Lower lobe of right lung (tissue), 2 donors: ENCODE measurements at regions not wholly inside any gene's neighbourhood (a gene's known extent, or its start where the extent isn't known, plus 50 kb on each side); places are given as distances from the start of the nearest gene placed in this dataset.

Experiments
- ATAC-seq, 2 donors: fragments of 200-7000 bp; cut with Tn5 transposase; one replicate each; pipeline ENCODE4 v1.9.1; 2020 to 2022; ENCODE audit warnings: mild to moderate bottlenecking in 2 of 2, moderate library complexity in 2 of 2
- DNase-seq: peaks from one replicate; pipeline ENCODE4 v3.0.0-alpha.2; 2020
- H3K27ac ChIP-seq: fragments of 200-600 bp; one replicate; pipeline ENCODE4 v1.8.0; 2022
- H3K27me3 ChIP-seq: fragments of 200-600 bp; one replicate; pipeline ENCODE4 v1.8.0; 2022; ENCODE audit warnings: low read depth
- H3K36me3 ChIP-seq: fragments of 200-600 bp; one replicate; pipeline ENCODE4 v1.8.0; 2022; ENCODE audit warnings: mild to moderate bottlenecking
- H3K4me1 ChIP-seq: fragments of 200-600 bp; one replicate; pipeline ENCODE4 v1.8.0; 2022
- H3K4me3 ChIP-seq: fragments of 200-600 bp; one replicate; pipeline ENCODE4 v1.8.0; 2022; ENCODE audit warnings: mild to moderate bottlenecking
- H3K9me3 ChIP-seq: fragments of 200-600 bp; one replicate; pipeline ENCODE4 v1.8.0; 2022
- CTCF ChIP-seq: fragments of 200-600 bp; IDR thresholded peaks from one replicate; pipeline ENCODE4 v1.8.0; 2022; ENCODE audit warnings: antibody characterized with exemption, mild to moderate bottlenecking
- intact Hi-C: fragments of 100-400 bp; cut with DNase I; formaldehyde crosslinking; loops from one replicate; pipeline ENCODE4 v1.11.0; 2022
- donor health status: DM: no; HTN: yes; CAD: no; lungs with severe emphysema.

GRCh38 chrX:5756616-5757015 lies 472.1 kb downstream of the NLGN4X start:
- H3K36me3 ChIP-seq = no peaks in the 10 kb centered on the region
- no peaks in the 10 kb centered on the region for H3K9me3 ChIP-seq
- ATAC-seq (no peak), DNase-seq (no peak)
- H3K27me3 ChIP-seq = no peaks in the 10 kb centered on the region
- intact Hi-C loops = no loop called here
- H3K4me3 ChIP-seq = no peak overlapping the region
- no peaks in the 10 kb centered on the region for H3K4me1 ChIP-seq
- H3K27ac ChIP-seq = no peak overlapping the region
- no peak for TF ChIP-seq CTCF

GRCh38 chrX:5753291-5753690 lies 475.4 kb downstream of the NLGN4X start:
- no peak for DNase-seq
- Histone ChIP-seq H3K4me1 (no peaks in the 10 kb centered on the region), H3K4me3 (no peak overlapping the region), H3K27ac (no peak overlapping the region), H3K9me3 (no peaks in the 10 kb centered on the region), H3K36me3 (no peaks in the 10 kb centered on the region), H3K27me3 (no peaks in the 10 kb centered on the region)
- intact Hi-C loops = no loop called here
- ATAC-seq = no peak
- TF ChIP-seq CTCF = no peak

- intact Hi-C loops = no loop called here
- Histone ChIP-seq H3K4me3 (no peak overlapping the region), H3K36me3 (no peaks in the 10 kb centered on the region), H3K27me3 (no peaks in the 10 kb centered on the region), H3K9me3 (no peaks in the 10 kb centered on the region), H3K4me1 (no peaks in the 10 kb centered on the region), H3K27ac (no peak overlapping the region)
- ATAC-seq (no peak), DNase-seq (no peak)
- TF ChIP-seq CTCF = no peak
Measured at GRCh38 chrX:5752831-5753230, 475.8 kb downstream of the NLGN4X start.

- H3K4me3 ChIP-seq = no peak overlapping the region
- no peak for ATAC-seq
- no peaks in the 10 kb centered on the region for H3K4me1 ChIP-seq
- no peak for TF ChIP-seq CTCF
- DNase-seq = no peak
- H3K36me3 ChIP-seq = no peaks in the 10 kb centered on the region
- H3K27me3 ChIP-seq = no peaks in the 10 kb centered on the region
- no peak overlapping the region for H3K27ac ChIP-seq
- intact Hi-C loops = no loop called here
- no peaks in the 10 kb centered on the region for H3K9me3 ChIP-seq
Measured at GRCh38 chrX:5748586-5749150, 480.0 kb downstream of the NLGN4X start.

- Histone ChIP-seq H3K4me1 (no peaks in the 10 kb centered on the region), H3K27me3 (no peaks in the 10 kb centered on the region), H3K27ac (no peak overlapping the region), H3K4me3 (no peak overlapping the region), H3K36me3 (no peaks in the 10 kb centered on the region), H3K9me3 (no peaks in the 10 kb centered on the region)
- intact Hi-C loops = no loop called here
- ATAC-seq = no peak
- DNase-seq = no peak
- TF ChIP-seq CTCF = no peak
Measured at GRCh38 chrX:5746231-5746630, 482.4 kb downstream of the NLGN4X start.

- ATAC-seq (no peak), DNase-seq (no peak)
- intact Hi-C loops = no loop called here
- H3K27ac ChIP-seq = no peak overlapping the region
- H3K9me3 ChIP-seq = no peaks in the 10 kb centered on the region
- H3K4me1 ChIP-seq = no peaks in the 10 kb centered on the region
- H3K4me3 ChIP-seq = no peak overlapping the region
- no peaks in the 10 kb centered on the region for H3K36me3 ChIP-seq
- TF ChIP-seq CTCF = no peak
- no peaks in the 10 kb centered on the region for H3K27me3 ChIP-seq
Measured at GRCh38 chrX:5733501-5733900, 495.2 kb downstream of the NLGN4X start.
